EL (cell line): ENCODE measurements at regions not wholly inside any gene's neighbourhood (a gene's known extent, or its start where the extent isn't known, plus 50 kb on each side); places are given as distances from the start of the nearest gene placed in this dataset.

Experiments
- DNase-seq: peaks from one replicate; pipeline ENCODE4 v3.0.0-alpha.2; 2016

- no peak for DNase-seq
These were observed 267.1 kb downstream of the RPLP1 start for GRCh38 chr15:69719527-69720240.

DNA sequence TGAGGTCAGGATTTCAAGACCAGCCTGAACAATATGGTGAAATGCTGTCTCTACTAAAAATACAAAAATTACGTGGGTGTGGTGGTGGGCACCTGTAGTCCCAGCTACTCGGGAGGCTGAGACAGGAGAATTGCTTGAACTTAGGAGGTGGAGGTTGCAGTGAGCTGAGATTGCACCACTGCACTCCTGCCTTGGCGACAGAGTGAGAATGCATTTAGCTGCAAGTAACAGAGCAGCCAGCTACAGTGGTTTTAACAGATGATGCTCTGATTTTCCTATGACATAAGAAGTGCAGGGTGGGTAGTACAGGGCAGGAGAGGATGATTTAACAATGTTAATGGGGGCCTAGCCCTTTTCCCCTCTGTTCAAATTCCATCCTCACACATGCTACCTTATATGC, 267.9 kb downstream of the RPLP1 start:
- no peak for DNase-seq

DNA sequence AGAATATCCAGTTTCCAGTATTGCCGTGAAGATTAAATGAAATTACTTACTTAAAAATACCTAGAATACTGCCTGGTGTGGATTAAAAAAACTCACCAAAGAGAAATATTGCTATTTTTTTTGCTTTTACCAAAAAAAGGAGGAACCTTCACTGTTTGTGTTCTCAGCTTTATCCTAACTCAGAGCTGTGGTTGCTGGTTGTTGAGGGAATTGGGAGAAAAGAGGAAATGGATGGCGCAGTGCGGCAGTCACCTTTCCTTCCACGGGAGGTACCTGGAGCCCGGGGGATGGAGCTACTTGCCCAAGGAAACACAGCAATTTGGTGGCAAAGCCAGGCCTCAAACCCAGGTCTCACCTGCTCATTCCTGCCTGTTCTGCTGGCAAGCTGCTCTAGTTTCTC, 270.3 kb downstream of the RPLP1 start:
- no peak for DNase-seq

- DNase-seq = peak; percentile 5
These were observed 270.9 kb downstream of the RPLP1 start for GRCh38 chr15:69723404-69724096.

DNA sequence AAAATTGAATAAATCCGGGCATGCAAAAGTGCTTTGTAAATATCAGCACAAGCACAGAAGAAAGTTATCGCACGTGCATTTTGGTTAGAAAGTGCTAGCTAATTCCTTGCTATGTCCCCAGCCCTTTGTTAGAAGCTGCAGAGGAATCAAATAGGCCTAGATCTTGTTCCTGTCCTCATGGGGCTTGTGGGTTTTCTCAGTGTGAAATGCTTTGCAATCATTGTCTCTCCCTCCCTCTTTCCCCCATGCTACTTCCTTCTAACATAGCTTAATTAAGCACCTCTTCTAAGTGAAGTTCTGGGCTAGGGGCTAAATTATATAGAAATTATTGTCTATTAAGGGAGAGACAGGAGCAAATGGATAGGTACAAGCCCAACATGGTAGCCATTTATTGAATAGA, 271.7 kb downstream of the RPLP1 start:
- no peak for DNase-seq

DNA sequence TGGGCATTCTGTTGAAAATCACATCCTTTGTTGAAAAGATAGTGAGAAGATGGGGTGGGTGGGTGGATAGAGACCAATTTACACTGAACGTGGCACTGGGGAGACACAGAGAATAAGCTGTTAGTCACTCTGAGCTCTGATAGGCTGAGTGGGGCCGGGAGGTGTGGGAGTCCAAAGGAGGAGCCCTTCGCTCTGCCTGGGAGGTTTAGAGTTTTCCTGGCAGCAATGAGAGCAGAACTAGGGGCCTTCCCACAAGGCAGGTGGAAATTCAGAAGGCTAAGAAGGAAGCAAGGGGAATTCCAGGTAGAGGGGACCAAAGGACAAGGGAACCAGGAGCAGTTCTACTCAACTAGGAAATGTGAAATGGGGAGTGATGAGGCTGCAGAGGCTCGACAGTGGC, 272.7 kb downstream of the RPLP1 start:
- no peak for DNase-seq

GRCh38 chr15:69725957-69726356, 273.3 kb downstream of the RPLP1 start:
- DNase-seq = no peak

DNA sequence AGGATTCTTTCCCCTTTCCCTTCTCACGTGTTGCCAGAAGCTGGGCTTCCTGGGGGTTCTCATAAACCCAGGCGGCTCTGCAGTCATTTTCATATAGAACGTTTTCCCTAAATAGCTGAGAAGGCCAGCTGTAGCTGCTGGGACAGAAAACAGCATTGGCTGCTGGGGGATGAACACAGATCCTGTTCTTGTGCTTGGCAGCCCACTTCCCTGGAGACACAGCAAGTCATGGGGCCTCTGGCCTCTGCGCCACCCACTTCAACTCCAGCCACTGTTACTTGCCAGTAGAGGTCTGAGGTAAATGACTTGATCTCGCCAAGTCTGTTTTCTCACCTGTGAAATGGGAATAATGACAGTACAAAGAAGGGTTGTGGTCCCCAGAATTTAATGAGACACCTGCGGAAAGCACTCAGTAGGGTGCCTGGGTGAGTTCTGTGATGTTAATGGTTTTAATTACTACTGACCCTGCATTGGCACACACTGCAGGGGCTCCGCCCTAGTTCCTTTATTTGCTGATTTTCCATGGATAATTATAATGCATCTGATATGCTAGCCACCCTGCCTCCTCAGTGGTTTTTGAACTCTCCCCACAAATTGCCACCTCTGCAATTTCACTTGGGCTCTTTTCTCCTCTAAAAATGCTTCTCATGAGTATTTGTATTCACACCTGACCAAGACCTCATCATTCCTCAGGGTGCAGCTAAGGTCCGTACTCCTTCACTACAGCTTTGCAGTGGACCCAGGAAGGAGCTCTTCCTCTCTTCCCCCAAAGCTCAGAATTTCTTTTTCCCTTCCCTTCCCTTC, 274.7 kb downstream of the RPLP1 start:
- DNase-seq = no peak

GRCh38 chr15:69729167-69729748, 276.6 kb downstream of the RPLP1 start:
- DNase-seq = peak; percentile 24

DNA sequence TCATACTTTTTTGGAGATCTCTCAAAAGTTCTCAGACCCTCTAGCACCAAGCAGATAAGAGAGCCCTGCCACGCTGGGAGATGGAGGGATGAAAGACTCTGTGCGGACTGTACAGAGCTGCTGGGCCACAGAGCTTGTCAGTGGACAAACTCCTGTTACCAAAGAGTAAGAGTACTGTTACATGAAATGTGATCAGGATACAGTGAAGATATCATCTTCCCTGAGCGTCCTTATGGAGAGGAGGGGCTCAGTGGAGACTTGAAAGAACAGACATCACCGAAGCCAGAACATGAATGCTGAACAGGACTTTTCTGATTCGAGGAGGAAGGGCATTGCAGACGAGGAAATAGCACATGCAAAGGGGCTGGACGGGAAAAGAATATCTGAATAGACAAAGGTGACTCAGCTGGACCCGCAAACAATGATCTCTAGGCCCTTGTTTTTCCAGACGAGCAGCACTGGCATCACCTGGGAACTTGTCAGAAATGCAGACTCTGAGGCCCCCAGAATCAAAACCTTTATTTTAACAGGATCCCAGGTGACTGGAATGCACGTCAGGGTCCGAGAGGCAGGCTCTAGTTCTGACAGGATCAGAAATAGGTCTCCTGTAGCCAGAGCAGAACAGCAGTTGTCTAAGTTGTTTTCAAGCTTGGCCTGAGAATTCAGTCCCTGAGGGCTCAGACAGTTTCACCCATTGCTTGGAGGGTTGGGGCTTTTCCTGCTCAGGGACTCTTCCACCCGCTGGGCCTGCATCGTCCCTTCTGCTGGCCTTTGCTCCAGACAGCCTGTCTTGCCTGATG, 277.9 kb downstream of the RPLP1 start:
- DNase-seq = no peak

- no peak for DNase-seq
These were observed 278.4 kb downstream of the RPLP1 start for GRCh38 chr15:69731081-69731330.

DNA sequence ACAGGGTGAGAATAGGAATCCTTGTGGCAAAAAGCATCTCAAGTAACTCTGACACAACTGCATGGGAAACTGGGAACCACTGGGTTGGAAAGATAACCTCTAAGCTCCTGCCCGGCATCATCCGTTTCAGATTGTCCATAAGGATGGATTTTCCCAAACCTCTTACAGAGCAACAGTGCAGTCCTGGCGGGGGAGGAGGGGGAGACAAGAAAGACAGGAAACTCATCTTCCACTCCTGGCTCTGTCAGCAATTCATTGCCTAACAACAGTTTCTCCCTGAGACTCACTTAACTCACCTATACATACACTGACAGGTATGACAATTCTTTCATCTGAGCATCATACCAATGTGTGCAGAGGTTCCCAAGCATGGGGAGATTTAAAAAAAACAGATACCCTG, 279.0 kb downstream of the RPLP1 start:
- DNase-seq = no peak

DNA sequence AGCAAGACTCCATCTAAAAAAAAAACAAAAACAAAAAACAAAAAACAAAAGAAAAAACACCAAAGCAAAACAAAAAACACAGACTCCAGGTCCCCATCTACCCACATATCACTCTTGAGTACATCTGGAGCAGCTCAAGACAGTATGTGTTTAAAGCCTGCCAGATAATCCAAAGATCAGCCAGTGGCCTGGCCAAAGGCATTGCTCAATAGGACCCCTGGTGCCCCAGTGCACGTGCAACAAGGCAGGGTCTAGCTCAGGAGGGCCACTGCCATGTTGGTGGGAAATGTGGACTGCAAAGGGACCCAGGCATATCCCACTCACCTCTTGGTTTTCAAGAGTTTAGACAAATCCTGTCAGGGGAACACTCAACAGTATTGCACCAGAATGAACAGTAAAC, 279.5 kb downstream of the RPLP1 start:
- DNase-seq = no peak

GRCh38 chr15:69734699-69735098, 282.1 kb downstream of the RPLP1 start:
- no peak for DNase-seq

DNA sequence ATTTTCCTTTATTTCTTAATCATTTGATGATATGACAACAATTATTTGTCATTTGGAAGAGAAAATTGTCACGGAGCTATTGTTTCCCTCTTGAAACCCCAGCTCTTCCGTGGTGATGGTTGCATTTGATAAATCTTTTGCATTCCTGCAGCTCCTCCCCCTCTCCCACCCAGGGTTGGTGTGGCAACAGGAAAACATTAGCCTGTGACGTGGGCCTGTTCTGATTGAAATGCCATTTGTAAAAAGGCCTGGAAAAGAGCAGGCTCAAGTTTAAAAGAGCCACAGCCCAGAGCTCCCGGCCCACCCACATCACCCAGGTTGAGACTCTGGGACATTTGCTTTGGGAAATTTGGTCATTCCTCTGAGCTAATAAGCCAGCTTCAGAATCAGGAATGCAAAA, 282.5 kb downstream of the RPLP1 start:
- no peak for DNase-seq

DNA sequence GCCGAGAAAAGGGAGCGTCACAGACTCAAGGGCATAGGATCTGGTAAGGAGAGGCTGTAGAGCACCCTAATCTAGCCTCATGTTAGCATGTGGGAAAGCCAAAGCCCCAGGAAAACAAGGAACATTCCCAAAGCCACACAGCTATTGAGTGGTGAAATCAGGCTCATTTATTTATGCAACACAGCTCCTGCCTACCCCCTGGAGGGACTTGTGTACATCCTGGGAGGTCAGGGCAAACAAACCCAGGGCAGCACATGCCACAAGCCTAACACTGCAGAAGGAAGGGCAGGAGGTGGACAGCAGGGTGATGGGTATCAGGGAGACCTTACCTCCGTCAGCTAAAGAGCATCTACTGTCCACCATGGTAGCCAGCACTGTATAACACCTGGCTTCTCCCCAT, 283.5 kb downstream of the RPLP1 start:
- no peak for DNase-seq

GRCh38 chr15:69737916-69738315, 285.3 kb downstream of the RPLP1 start:
- DNase-seq = no peak

- DNase-seq = no peak
These were observed 288.1 kb downstream of the RPLP1 start for GRCh38 chr15:69740684-69741083.

DNA sequence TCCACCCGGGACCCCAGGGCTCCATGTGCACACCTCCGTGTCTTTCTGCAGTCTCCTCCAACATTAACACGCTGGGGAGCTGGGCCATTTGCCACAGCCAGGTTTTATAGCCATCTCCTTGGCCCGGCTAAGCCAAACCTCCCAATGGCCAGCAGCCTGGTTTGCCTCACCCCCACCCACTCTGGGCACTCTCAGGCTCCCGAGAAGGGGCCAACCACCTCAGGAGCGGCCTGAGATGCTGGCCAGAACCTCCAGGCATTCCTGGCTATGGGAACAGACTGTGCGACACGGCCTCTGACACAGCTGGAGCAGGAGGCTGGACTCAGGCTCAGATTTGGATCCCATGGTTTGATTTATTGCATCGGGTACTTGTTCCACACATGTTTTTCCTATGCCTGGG, 289.7 kb downstream of the RPLP1 start:
- DNase-seq = no peak

GRCh38 chr15:69743091-69743490, 290.5 kb downstream of the RPLP1 start:
- DNase-seq = no peak

GRCh38 chr15:69744391-69745162, 292.0 kb downstream of the RPLP1 start:
- no peak for DNase-seq

GRCh38 chr15:69747193-69747592, 294.6 kb downstream of the RPLP1 start:
- no peak for DNase-seq
